GM21825 (cell line): ENCODE measurements at regions not wholly inside any gene's neighbourhood (a gene's known extent, or its start where the extent isn't known, plus 50 kb on each side); places are given as distances from the start of the nearest gene placed in this dataset.

Experiments used
- ATAC-seq: cut with Tn5 transposase; IDR thresholded peaks from one replicate; pipeline ENCODE4 v1.9.1; 2021; ENCODE audit warnings: mild to moderate bottlenecking, moderate library complexity; ENCODE audit not compliant: unreplicated experiment

GRCh38 chr5:68528821-68529273 is 313.3 kb downstream of the PIK3R1 start:
- no peak for ATAC-seq

GRCh38 chr5:68529581-68529980 is 314.0 kb downstream of the PIK3R1 start:
- no peak for ATAC-seq

DNA sequence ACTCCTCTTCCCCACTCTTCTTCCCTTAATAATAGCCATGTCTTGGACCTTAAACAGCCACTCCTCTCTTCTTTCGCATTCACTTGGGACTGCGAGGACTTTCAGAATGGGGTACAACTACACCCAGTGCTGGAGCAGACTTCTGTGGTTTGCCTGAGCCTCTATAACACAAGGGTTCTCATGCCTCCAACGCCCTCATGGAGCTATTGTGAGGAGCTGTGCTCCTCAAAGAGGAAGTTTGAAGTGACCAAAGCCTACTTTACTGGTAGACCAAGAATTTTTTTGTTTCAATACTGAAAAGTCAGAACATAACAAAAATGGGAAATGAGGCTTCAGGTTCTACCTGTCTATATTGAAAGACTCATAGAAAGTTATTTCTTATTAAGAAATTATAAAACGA is 316.4 kb downstream of the PIK3R1 start:
- ATAC-seq, result no peak

- no peak for ATAC-seq
Observed at GRCh38 chr5:68533051-68533450, 317.5 kb downstream of the PIK3R1 start.

GRCh38 chr5:68533571-68534084 is 318.1 kb downstream of the PIK3R1 start:
- ATAC-seq, result no peak

GRCh38 chr5:68534131-68534940 is 318.8 kb downstream of the PIK3R1 start:
- ATAC-seq, result no peak

DNA sequence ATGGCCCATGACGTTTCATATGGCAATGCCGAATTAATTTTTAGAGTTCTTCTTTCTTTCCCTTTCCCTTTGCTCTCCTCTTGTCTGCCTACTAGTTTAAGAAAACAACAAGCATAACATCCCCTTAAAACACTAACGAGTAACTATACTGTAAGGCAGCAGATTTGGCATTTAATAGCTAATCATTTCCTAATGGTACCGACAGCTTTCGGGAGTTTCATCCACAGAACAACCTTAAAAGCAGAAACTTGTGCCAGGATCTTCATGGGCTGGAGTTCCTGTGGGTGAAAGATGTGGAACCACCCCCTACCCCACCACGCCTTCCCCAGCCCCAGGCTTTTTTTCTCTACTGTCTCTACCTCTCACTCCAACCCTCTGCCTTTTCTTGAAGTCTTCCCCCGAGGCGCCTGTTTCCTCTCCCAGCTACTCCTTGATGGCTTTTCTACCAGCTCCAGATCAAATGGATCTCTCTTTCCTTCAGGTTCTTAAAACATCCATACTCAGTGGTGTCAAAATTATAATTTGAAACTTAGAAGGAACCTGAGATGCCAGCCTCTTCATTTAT is 319.5 kb downstream of the PIK3R1 start:
- no peak for ATAC-seq

DNA sequence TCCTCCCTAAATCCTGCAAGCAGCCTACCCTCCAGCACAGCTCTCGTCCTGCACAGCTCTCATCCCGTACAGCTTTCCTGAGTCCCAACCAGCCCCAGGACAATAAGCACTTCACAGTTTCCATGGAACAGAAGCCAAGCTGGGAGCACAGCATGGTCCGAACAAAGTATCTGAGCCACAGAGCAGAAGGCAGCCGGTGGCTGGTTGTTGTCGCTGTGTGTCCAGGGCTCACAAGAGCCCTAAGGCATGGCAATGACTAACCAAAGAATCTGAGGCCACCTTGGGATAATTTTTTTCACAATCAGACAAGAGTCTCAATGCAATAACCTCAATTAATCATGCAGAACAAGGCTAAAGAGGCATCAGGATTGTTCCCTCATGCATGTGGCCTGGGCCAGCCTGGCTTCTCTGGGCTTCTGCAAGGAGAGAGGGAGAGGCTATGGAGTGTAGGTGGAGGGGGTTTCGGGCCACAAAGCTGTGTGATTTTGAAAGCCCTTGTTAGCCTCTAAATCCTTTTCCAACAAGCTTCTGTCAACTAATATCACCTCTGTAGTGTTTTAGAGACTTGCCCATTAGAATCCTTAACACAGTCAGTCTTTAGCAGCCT is 323.4 kb downstream of the PIK3R1 start:
- no peak for ATAC-seq

GRCh38 chr5:68540798-68541590 is 325.4 kb downstream of the PIK3R1 start:
- no peak for ATAC-seq

GRCh38 chr5:68542207-68542606 is 326.7 kb downstream of the PIK3R1 start:
- no peak for ATAC-seq

GRCh38 chr5:68543212-68543611 is 327.7 kb downstream of the PIK3R1 start:
- ATAC-seq, result no peak

- no peak for ATAC-seq
Observed at GRCh38 chr5:68544091-68544647, 328.6 kb downstream of the PIK3R1 start.

DNA sequence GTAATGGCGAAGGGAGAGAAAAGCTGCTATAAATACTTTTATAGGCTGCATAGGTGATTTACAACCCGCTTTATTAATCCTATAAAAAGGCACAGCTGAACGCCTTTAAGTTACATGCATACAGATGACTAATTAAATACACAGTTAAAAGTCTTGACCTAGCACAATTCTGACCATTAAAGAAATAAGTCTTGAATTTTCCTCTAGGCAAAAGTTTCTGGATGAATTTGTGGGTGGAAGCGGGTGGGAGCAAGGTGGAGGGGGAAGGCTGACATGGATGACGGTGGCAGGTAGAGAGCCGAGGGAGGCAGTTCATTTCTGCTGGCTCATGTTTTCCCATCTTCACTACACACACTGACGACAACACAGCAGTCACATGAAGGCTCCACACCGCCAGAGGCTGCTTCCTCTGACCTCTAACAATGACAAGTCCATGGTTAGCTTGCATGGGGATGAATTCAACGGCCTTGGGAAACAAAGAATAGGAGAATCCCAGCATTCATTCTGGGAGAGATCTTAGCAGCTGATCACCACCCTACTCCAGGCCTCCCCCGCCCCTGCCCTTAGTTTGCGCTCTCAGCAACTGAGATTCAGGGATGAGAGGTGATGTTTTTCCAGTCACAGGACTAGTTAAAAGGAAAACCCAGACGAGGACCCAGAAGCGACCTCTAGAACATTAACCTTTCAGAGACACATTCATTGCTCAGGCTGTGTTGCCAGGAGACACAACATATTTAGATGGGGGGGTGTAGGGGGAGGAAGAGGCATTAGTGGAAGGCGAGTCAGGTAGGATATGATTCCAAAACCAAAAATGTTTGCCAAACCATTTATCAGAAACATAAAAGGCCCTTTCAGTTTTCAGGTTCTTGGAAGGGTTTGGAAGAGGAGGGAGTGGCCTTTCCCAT is 329.3 kb downstream of the PIK3R1 start:
- ATAC-seq, result no peak

- ATAC-seq, result no peak
Observed at GRCh38 chr5:68545636-68546295, 330.2 kb downstream of the PIK3R1 start.

- ATAC-seq, result no peak
Observed at GRCh38 chr5:68547056-68547455, 331.5 kb downstream of the PIK3R1 start.

GRCh38 chr5:68547622-68548021 is 332.1 kb downstream of the PIK3R1 start:
- ATAC-seq, result no peak

GRCh38 chr5:68548959-68549676 is 333.6 kb downstream of the PIK3R1 start:
- ATAC-seq, result no peak

DNA sequence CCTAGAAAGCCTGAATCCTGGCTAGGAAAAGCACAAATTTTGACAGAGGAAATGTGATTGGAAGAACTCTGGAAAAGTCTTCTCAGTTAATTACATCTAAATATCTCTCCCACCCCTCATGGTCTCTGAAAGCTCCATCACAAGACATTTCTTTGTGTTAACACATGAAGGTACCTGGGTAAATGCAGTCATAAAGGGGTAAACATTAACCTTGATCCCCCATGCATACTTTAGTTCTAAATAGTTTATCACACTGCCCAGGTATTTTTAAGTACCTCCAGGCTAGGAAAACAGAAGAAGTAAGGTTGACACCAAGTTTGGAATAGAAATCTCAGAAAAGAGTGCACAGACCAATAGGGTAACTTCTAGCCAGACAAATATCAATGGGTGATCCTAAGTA is 334.5 kb downstream of the PIK3R1 start:
- no peak for ATAC-seq

DNA sequence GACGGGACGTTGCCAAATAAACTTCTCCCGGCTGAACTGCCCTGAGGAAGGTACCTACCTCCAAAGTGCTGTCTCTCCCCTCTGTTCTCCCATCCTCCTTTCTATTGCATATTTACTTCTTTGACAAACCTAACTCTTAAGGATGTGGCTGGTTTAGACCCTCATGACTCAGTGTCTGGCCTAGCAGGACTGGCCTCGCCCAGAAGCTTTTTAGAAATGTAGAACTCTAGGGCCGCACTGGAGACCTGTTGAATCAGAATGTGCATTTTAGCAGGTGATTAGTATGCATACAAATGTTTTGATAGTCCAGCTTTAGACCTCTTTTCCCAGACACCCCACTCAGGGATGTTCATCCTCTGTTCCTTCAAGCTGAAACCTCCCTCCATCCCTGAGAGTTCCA is 335.9 kb downstream of the PIK3R1 start:
- no peak for ATAC-seq
